A549 (cell line): ENCODE measurements at regions not wholly inside any gene's neighbourhood (a gene's known extent, or its start where the extent isn't known, plus 50 kb on each side); places are given as distances from the start of the nearest gene placed in this dataset.

Experiments
- CEBPB ChIP-seq, 2 experiments: fragments of >200 bp in 1 of 2; sonication (Bioruptor Twin) in 1 of 2; formaldehyde crosslinking in 1 of 2; IDR thresholded peaks; 2 replicates each; pipeline ENCODE4 v1.6.1; 2012 to 2016
- CTCF ChIP-seq: fragments of >200 bp; sonication (Bioruptor Twin); formaldehyde crosslinking; IDR thresholded peaks from 3 replicates; pipeline ENCODE4 v1.5.1; 2016
- E2F6 ChIP-seq: IDR thresholded peaks from 2 replicates; pipeline ENCODE4 v1.6.1; 2012; ENCODE audit warnings: low read depth, borderline replicate concordance
- HOXB13 ChIP-seq: fragments of 250-450 bp; sonication (Bioruptor Pico); IDR thresholded peaks from 2 replicates; pipeline ENCODE4 v1.5.0; 2020; ENCODE audit warnings: low read depth, mild to moderate bottlenecking, moderate library complexity
- MAFK ChIP-seq: fragments of 450-650 bp; IDR thresholded peaks from 2 replicates; pipeline ENCODE4 v1.6.1; 2014; ENCODE audit not compliant: partially characterized antibody
- MAX ChIP-seq: IDR thresholded peaks from 2 replicates; pipeline ENCODE4 v1.6.1; 2012
- MAZ ChIP-seq: fragments of 150-350 bp; IDR thresholded peaks from 2 replicates; pipeline ENCODE4 v1.6.1; 2014; ENCODE audit warnings: antibody characterized with exemption, low read depth, low read length, borderline replicate concordance
- PHF8 ChIP-seq: fragments of 200-600 bp; sonication (generic); IDR thresholded peaks from 2 replicates; pipeline ENCODE4 v1.6.1; 2016; ENCODE audit warnings: low read depth, mild to moderate bottlenecking, antibody characterized with exemption, moderate library complexity, borderline replicate concordance
- POLR2A ChIP-seq: IDR thresholded peaks from 2 replicates; pipeline ENCODE4 v1.6.1; 2012; ENCODE audit warnings: mild to moderate bottlenecking, low read length
- RCOR1 ChIP-seq: fragments of 150-350 bp; IDR thresholded peaks from 2 replicates; pipeline ENCODE4 v1.6.1; 2014; ENCODE audit warnings: antibody characterized with exemption, low read length, low read depth
- RNF2 ChIP-seq: fragments of 200-600 bp; sonication (generic); IDR thresholded peaks from 2 replicates; pipeline ENCODE4 v1.6.1; 2016; ENCODE audit warnings: low read depth, mild to moderate bottlenecking, antibody characterized with exemption, moderate library complexity, borderline replicate concordance
- SREBF2 ChIP-seq: fragments of 450-650 bp; IDR thresholded peaks from 2 replicates; pipeline ENCODE4 v1.6.1; 2014; ENCODE audit warnings: mild to moderate bottlenecking, moderate library complexity
- ZFP36 ChIP-seq: fragments of 450-650 bp; IDR thresholded peaks from 2 replicates; pipeline ENCODE4 v1.6.1; 2014; ENCODE audit warnings: borderline replicate concordance; ENCODE audit not compliant: partially characterized antibody
- TF ChIP-seq, protein P1 (sequence below): fragments of 200-600 bp; sonication (generic); IDR thresholded peaks from 2 replicates; pipeline ENCODE4 v1.6.1; 2016; ENCODE audit warnings: antibody characterized with exemption, mild to moderate bottlenecking, moderate library complexity

DNA sequence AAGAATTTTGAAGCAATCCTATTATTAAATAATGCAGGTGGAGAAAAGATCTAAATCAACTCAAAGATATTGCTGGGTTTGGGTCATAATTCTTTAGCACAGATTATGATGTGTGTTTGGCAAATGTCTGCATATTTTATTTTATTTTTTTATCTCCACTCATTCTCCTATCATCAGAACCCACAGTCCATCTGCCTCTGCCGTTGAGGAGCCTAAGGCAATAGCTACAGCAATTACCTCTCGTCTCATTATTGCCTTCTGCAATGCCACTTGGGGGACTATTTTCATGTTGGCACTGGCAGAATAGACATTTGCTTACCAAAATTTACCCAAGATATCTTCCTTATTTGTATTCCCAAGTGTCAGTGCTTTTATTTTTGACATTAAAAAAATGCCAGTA, 815.9 kb upstream of the CNTNAP5 start:
- TF ChIP-seq CTCF (no peak), ZFP36 (no peak), RCOR1 (no peak), MAFK (no peak), RNF2 (no peak), CEBPB (IDR thresholded peaks at IDR 0.05) (no peak), HOXB13 (CRISPR knock-in tag) (no peak), E2F6 (no peak), POLR2A (no peak), PHF8 (no peak), MAX (no peak), SREBF2 (no peak), MAZ (no peak)
- TF ChIP-seq, protein P1, sequence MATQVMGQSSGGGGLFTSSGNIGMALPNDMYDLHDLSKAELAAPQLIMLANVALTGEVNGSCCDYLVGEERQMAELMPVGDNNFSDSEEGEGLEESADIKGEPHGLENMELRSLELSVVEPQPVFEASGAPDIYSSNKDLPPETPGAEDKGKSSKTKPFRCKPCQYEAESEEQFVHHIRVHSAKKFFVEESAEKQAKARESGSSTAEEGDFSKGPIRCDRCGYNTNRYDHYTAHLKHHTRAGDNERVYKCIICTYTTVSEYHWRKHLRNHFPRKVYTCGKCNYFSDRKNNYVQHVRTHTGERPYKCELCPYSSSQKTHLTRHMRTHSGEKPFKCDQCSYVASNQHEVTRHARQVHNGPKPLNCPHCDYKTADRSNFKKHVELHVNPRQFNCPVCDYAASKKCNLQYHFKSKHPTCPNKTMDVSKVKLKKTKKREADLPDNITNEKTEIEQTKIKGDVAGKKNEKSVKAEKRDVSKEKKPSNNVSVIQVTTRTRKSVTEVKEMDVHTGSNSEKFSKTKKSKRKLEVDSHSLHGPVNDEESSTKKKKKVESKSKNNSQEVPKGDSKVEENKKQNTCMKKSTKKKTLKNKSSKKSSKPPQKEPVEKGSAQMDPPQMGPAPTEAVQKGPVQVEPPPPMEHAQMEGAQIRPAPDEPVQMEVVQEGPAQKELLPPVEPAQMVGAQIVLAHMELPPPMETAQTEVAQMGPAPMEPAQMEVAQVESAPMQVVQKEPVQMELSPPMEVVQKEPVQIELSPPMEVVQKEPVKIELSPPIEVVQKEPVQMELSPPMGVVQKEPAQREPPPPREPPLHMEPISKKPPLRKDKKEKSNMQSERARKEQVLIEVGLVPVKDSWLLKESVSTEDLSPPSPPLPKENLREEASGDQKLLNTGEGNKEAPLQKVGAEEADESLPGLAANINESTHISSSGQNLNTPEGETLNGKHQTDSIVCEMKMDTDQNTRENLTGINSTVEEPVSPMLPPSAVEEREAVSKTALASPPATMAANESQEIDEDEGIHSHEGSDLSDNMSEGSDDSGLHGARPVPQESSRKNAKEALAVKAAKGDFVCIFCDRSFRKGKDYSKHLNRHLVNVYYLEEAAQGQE: no peak
